Keratinocyte (primary cell): ENCODE measurements at regions not wholly inside any gene's neighbourhood (a gene's known extent, or its start where the extent isn't known, plus 50 kb on each side); places are given as distances from the start of the nearest gene placed in this dataset.

ENCODE experiments used
- CTCF ChIP-seq, 3 experiments: IDR thresholded peaks in 1 of 3; conservative IDR thresholded peaks in 1 of 3; optimal IDR thresholded peaks in 1 of 3; 2 replicates in 2 of 3; 3 replicates in 1 of 3; pipeline versions ENCODE3 to v1.5.1; 2011; ENCODE audit warnings: low read length in 3 of 3, mild to moderate bottlenecking in 3 of 3, moderate library complexity in 2 of 3, control low read depth in 1 of 3, inconsistent platforms in 1 of 3; ENCODE audit not compliant: insufficient read depth in 2 of 3; ENCODE audit errors: extremely low read depth in 1 of 3
- EZH2 ChIP-seq: IDR thresholded peaks from one replicate; pipeline ENCODE4 v1.6.1; 2012; ENCODE audit warnings: inconsistent platforms, mild to moderate bottlenecking, low read length, moderate library complexity

GRCh38 chr11:64429970-64430369 lies 71.0 kb downstream of the RPS6KA4 start:
- TF ChIP-seq CTCF (optimal IDR thresholded peaks at IDR 0.05 in 1 of 3, IDR thresholded peaks at IDR 0.05 in 1 of 3, conservative IDR thresholded peaks at IDR 0.05 in 1 of 3; ENCODE audit: extremely low read depth in 1 of 3, insufficient read depth in 2 of 3, low read length in 3 of 3), result no peak
- TF ChIP-seq EZH2, result no peak
